ENCODE measurements at regions not wholly inside any gene's neighbourhood (a gene's known extent, or its start where the extent isn't known, plus 50 kb on each side); places are given as distances from the start of the nearest gene placed in this dataset.
A peak's percentile ranks its signal among the peaks of the same experiment; 100 is the strongest.
"Not testable (repeated sequence)": the region's sequence is repeated elsewhere in the genome, so short reads cannot be mapped to it uniquely, and the experiment has no call there.

DNA sequence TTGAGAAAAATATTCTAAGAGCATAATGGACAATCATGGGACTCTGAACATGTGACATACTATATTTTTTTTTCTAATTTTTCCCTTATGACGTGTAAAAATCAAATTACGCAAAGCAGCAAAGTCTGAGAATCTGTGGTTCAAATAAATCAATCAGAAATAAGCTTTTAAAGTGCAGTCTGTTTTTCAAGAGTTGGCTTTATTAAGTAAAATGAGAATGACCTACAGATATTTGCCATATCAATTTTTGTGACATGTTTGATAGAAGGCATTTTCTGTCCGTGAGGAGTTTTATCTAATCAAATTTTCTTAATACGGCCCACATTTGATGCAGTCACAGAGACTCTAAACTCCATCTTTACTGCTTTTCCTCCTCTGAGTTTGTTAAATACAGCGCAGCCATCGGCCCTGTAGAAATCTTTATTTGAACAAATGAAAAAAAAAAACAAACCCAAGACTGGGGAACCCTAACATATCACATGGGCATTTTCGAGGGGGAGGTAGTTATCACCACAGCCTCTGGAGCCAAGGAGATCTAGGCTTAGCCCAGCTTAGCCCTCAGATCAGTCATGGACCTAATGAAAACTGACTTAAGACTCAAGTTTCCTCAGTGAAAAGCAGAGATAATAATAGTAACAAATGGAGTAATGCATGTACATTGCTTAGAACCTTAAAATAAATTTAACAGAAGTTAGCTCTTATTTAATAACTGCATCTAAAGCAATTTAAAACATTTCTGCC is 263.6 kb upstream of the C9orf72 start:
- in situ Hi-C loops (cut with HindIII; ENCODE audit: low pct_unique_long_range_greater_than_20kb, low sequenced_read_pairs) = no loop called here
- DNase-seq (ENCODE audit: low read depth) = no peak

GRCh38 chr9:27838876-27839275 is 265.6 kb upstream of the C9orf72 start:
- DNase-seq (ENCODE audit: low read depth) = no peak
- in situ Hi-C loops (cut with HindIII; ENCODE audit: low pct_unique_long_range_greater_than_20kb, low sequenced_read_pairs) = no loop called here

- DNase-seq (ENCODE audit: low read depth); in situ Hi-C loops (cut with HindIII; ENCODE audit: low pct_unique_long_range_greater_than_20kb, low sequenced_read_pairs): not testable (repeated sequence)
These were observed 266.5 kb upstream of the C9orf72 start for GRCh38 chr9:27839767-27840166.

GRCh38 chr9:27844797-27845196 is 271.5 kb upstream of the C9orf72 start:
- no peak for DNase-seq (ENCODE audit: low read depth)

GRCh38 chr9:27847380-27847779 is 274.1 kb upstream of the C9orf72 start:
- in situ Hi-C loops (cut with HindIII; ENCODE audit: low pct_unique_long_range_greater_than_20kb, low sequenced_read_pairs) = no loop called here
- DNase-seq (ENCODE audit: low read depth) = no peak

More at GRCh38 chr9:27844797-27845196, 271.5 kb upstream of the C9orf72 start:
- in situ Hi-C loops (cut with HindIII; ENCODE audit: low pct_unique_long_range_greater_than_20kb, low sequenced_read_pairs) = no loop called here

DNA sequence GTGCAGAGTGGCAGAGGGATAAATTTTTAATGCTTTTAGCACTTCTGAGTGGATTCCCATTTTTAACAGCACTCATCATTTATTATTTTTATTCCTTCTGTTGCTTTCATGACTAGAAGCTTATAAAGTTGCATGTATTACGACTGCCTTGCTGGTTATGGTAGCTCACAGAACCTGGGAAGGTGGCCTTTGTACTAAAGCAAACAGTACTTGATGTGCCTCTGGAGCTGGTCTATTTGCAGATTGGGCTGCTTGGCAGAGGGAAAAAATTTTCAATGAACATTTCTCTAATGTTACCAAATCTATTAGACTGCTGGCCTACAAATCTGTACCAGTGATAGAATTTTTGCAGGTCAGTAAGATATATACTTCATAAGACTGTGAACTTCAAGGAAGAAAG is 274.5 kb upstream of the C9orf72 start:
- no peak for DNase-seq (ENCODE audit: low read depth)
- in situ Hi-C loops (cut with HindIII; ENCODE audit: low pct_unique_long_range_greater_than_20kb, low sequenced_read_pairs) = no loop called here

GRCh38 chr9:27848315-27848714 is 275.0 kb upstream of the C9orf72 start:
- DNase-seq (ENCODE audit: low read depth) = no peak
- in situ Hi-C loops (cut with HindIII; ENCODE audit: low pct_unique_long_range_greater_than_20kb, low sequenced_read_pairs) = no loop called here

DNA sequence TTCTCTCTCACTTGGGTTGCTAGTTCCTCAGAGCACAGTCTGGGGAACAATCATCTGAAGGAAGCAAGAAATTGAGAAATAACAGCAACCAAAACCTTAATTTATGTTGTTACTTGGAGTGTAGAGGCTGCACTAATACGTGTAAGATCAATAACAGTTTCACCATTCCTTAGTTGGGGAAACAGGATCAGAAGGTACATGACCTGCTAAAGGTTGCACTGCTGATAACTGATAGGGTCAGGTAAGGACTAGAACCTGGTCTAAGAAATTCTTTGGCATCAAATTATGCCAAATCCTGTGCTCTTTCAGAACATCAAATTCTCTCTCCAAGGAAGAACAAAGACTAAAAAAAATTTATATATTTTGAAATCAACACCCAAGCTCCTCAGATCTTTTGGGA is 278.6 kb upstream of the C9orf72 start:
- DNase-seq (ENCODE audit: low read depth) = no peak
- in situ Hi-C loops (cut with HindIII; ENCODE audit: low pct_unique_long_range_greater_than_20kb, low sequenced_read_pairs) = no loop called here

GRCh38 chr9:27853529-27853928 is 280.2 kb upstream of the C9orf72 start:
- in situ Hi-C loops (cut with HindIII; ENCODE audit: low pct_unique_long_range_greater_than_20kb, low sequenced_read_pairs) = no loop called here
- DNase-seq (ENCODE audit: low read depth) = no peak

DNA sequence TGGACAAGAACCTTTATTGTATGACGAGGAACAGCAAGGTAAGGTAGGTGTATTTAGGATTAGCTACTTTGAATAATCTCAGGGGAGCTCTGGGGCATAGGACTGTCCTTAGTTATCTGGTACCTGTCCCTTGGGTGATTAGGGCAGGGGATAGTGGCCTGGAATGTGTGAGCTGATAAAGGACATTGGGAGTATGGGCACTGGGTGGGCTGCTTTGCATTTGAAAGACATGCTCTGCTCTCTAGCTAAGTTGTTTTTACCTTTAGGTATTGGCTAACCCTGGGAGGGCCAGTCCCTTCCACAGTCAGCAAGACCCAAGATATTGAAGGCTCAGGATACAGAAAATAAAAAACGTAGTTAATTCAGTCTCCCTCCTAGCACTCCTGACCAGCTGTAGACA is 282.8 kb upstream of the C9orf72 start:
- in situ Hi-C loops (cut with HindIII; ENCODE audit: low pct_unique_long_range_greater_than_20kb, low sequenced_read_pairs) = no loop called here
- no peak for DNase-seq (ENCODE audit: low read depth)

DNA sequence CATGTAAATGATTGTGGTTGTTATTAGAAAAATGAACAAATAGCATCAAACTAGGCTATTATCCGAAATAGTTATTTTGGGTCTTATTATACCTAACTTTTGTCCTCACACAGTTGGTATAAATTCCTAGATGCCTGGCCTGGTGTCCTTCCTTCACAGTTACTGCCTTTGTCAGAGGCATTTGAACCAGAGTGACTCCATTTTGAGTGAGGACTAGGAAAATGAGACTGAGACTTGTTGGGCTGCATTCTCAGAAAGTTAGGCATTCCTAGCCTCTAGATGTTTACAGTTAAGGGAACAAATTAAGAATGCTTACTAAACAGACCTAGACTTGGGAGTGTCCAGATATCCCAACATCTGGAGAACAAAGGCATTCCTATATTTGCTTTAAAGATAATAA is 283.5 kb upstream of the C9orf72 start:
- in situ Hi-C loops (cut with HindIII; ENCODE audit: low pct_unique_long_range_greater_than_20kb, low sequenced_read_pairs) = no loop called here
- DNase-seq (ENCODE audit: low read depth) = no peak

GRCh38 chr9:27861887-27862286 is 288.6 kb upstream of the C9orf72 start:
- in situ Hi-C loops (cut with HindIII; ENCODE audit: low pct_unique_long_range_greater_than_20kb, low sequenced_read_pairs) = no loop called here
- DNase-seq (ENCODE audit: low read depth) = peak; percentile 1

DNA sequence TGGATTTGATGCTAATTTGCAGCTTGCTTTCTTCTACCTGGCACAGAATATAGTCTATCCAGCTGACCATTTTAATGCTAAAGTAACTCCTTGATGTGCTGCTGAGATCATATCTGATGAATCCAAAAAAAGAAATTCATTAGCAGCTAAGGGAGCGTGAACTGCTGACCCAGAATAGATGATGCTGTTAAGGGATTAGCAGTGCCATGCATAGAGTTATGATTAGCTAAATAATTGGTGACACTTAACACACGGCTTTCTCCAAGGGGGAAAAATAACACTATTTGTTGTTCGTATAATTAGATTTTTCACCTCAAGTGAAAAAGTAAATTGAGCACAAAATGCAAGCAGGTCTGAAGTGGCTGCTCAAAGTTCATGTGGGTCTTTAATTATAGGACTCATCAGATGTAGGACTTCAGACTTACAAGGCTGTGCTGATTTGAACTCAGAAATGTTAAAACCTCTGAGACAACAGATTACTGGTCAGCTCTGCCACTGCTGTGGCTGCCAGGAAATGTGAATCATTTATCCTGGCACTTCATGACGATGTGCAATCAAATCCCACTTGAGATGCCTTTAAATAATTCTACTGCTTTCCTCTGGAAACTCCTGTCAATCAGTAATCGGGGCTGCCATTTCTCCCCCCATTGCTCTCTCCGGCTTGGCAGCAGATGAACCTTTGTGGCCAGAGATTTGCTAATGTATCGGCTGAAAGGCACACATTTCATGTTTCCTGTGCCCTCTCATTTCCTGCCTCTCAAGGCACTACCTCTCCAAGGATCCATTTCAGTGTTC is 291.6 kb upstream of the C9orf72 start:
- in situ Hi-C loops (cut with HindIII; ENCODE audit: low pct_unique_long_range_greater_than_20kb, low sequenced_read_pairs) = no loop called here

DNA sequence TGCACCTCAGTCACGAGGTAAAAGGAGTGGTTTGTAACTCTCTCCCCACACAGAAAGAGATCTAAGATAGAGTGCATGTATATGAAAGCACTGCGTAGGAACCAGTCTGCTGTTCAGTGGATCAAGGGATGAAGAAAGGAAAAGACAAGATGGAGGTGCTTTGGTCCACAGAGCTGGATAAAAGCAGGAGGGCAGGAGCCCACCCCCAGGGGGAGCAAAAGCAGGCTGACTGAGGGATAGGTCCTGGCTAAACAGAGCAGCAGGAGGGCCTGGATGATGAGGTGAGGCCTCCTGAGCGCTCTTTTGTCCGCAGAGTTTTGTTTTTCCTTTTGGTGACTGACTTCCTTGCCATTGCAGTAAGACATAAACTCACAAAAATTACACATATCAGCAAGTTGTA is 293.5 kb upstream of the C9orf72 start:
- in situ Hi-C loops (cut with HindIII; ENCODE audit: low pct_unique_long_range_greater_than_20kb, low sequenced_read_pairs) = no loop called here

More for the DNA sequence above, 291.6 kb upstream of the C9orf72 start:
- peak; percentile 46 for DNase-seq (ENCODE audit: low read depth)

GRCh38 chr9:27870404-27870803 is 297.1 kb upstream of the C9orf72 start:
- in situ Hi-C loops (cut with HindIII; ENCODE audit: low pct_unique_long_range_greater_than_20kb, low sequenced_read_pairs) = no loop called here
- peak; percentile 8 for DNase-seq (ENCODE audit: low read depth)

More for the DNA sequence above, 293.5 kb upstream of the C9orf72 start:
- no peak for DNase-seq (ENCODE audit: low read depth)

DNA sequence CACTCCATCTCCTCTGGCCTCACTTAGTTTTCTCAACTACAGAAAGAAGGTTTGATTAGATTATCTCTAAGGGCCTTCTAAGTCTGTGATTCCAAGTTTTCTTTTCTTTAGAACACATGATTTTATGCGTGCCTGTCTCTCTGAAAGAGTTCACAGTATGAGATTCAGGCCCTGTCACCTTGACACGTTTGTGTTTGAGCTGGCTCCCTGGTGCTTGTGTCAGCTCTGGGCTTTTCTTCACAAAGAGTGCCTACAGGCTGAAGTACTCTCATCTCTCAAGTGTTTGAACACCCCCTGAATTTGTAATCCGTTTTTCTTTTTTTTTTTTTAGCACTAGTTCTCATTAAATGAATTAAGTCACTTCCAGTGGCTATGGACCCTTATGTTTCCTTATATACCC is 306.9 kb upstream of the C9orf72 start:
- no peak for DNase-seq (ENCODE audit: low read depth)
- in situ Hi-C loops (cut with HindIII; ENCODE audit: low pct_unique_long_range_greater_than_20kb, low sequenced_read_pairs) = no loop called here

- in situ Hi-C loops (cut with HindIII; ENCODE audit: low pct_unique_long_range_greater_than_20kb, low sequenced_read_pairs) = no loop called here
- no peak for DNase-seq (ENCODE audit: low read depth)
These were observed 307.4 kb upstream of the C9orf72 start for GRCh38 chr9:27880635-27881034.

DNA sequence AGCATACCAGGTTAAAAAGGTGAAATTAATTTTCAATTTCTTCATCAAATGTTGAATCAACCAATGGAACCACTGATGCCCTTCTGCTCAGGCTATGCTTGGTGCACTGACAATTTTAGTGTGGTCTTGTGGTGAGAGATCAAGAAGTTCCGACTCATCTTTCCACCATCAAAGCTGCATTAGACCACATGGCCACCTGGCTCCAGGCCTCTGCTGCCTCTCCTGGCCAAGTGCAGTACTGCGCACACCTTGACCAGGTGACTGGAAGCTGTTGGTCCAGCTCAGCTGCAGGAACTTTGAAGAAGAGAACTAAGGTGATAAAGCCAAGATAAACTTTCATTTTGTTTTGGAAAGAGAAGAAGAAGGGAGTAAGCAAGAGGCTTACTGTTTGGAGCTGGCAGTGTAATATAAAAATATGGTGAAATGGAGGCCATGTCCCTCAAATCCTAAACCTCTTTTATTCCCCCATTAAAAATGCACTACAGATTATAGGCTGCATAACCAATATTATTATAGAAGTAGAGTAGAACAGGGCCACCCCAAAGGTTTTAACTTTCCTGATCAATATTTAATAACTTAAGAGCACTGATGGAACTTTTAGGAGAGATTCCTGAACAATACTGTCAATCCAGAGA is 315.5 kb upstream of the C9orf72 start:
- in situ Hi-C loops (cut with HindIII; ENCODE audit: low pct_unique_long_range_greater_than_20kb, low sequenced_read_pairs) = no loop called here
- peak; percentile 6 for DNase-seq (ENCODE audit: low read depth)

DNA sequence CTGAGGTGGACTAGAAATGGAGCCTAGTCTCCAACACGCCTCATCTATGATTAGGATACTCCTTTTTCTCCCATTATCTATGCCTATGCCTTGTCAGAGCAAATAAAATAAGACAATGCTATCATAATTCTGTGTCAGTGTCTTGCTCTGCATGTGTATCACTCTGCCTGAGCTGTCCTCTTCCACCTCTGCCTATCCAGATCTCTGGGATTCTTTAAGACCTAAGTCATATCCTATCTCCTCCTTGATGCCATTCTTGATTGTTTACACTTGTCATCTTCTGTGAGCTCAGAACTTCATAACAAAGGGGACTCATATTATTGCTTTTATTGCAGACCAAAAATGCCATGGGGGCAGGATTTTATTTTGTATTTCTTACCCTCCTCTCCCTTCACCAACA is 351.2 kb upstream of the C9orf72 start:
- in situ Hi-C loops (cut with HindIII; ENCODE audit: low pct_unique_long_range_greater_than_20kb, low sequenced_read_pairs) = no loop called here
- DNase-seq (ENCODE audit: low read depth) = no peak

Data from Caki2 (cell line).